H4 (cell line): ENCODE measurements at regions not wholly inside any gene's neighbourhood (a gene's known extent, or its start where the extent isn't known, plus 50 kb on each side); places are given as distances from the start of the nearest gene placed in this dataset.

ENCODE experiments used
- DNase-seq: peaks from one replicate; pipeline ENCODE4 v3.0.0-alpha.2; 2015; ENCODE audit warnings: low spot score

- no peak for DNase-seq
Measured at GRCh38 chr15:37698679-37699078, 235.8 kb upstream of the TMCO5A start.

GRCh38 chr15:37701230-37701629 is 233.2 kb upstream of the TMCO5A start:
- DNase-seq = no peak

- DNase-seq = no peak
Measured at GRCh38 chr15:37709669-37710068, 224.8 kb upstream of the TMCO5A start.

GRCh38 chr15:37715101-37715500 is 219.3 kb upstream of the TMCO5A start:
- no peak for DNase-seq

- DNase-seq = no peak
Measured at GRCh38 chr15:37720267-37720666, 214.2 kb upstream of the TMCO5A start.

GRCh38 chr15:37731146-37731746 is 203.2 kb upstream of the TMCO5A start:
- DNase-seq = no peak

- no peak for DNase-seq
Measured at GRCh38 chr15:37733628-37734027, 200.8 kb upstream of the TMCO5A start.

- no peak for DNase-seq
Measured at GRCh38 chr15:37740623-37741141, 193.8 kb upstream of the TMCO5A start.

GRCh38 chr15:37743826-37744225 is 190.6 kb upstream of the TMCO5A start:
- DNase-seq = no peak

- no peak for DNase-seq
Measured at GRCh38 chr15:37744521-37744920, 189.9 kb upstream of the TMCO5A start.

GRCh38 chr15:37751401-37751800 is 183.0 kb upstream of the TMCO5A start:
- no peak for DNase-seq

- no peak for DNase-seq
Measured at GRCh38 chr15:37756407-37756806, 178.0 kb upstream of the TMCO5A start.

GRCh38 chr15:37758412-37758811 is 176.0 kb upstream of the TMCO5A start:
- no peak for DNase-seq

GRCh38 chr15:37764733-37765191 is 169.7 kb upstream of the TMCO5A start:
- DNase-seq = peak; percentile 73

GRCh38 chr15:37765786-37766185 is 168.7 kb upstream of the TMCO5A start:
- no peak for DNase-seq

- DNase-seq = no peak
Measured at GRCh38 chr15:37767841-37768455, 166.5 kb upstream of the TMCO5A start.

GRCh38 chr15:37771465-37771864 is 163.0 kb upstream of the TMCO5A start:
- DNase-seq = peak; percentile 10

- DNase-seq = no peak
Measured at GRCh38 chr15:37773111-37773860, 161.2 kb upstream of the TMCO5A start.

- DNase-seq = no peak
Measured at GRCh38 chr15:37774961-37775360, 159.5 kb upstream of the TMCO5A start.

- no peak for DNase-seq
Measured at GRCh38 chr15:37777006-37777405, 157.4 kb upstream of the TMCO5A start.

GRCh38 chr15:37783290-37783689 is 151.2 kb upstream of the TMCO5A start:
- DNase-seq = no peak

- DNase-seq = no peak
Measured at GRCh38 chr15:37788330-37788729, 146.1 kb upstream of the TMCO5A start.
